ENCODE measurements at regions not wholly inside any gene's neighbourhood (a gene's known extent, or its start where the extent isn't known, plus 50 kb on each side); places are given as distances from the start of the nearest gene placed in this dataset.
A peak's percentile ranks its signal among the peaks of the same experiment; 100 is the strongest.

DNA sequence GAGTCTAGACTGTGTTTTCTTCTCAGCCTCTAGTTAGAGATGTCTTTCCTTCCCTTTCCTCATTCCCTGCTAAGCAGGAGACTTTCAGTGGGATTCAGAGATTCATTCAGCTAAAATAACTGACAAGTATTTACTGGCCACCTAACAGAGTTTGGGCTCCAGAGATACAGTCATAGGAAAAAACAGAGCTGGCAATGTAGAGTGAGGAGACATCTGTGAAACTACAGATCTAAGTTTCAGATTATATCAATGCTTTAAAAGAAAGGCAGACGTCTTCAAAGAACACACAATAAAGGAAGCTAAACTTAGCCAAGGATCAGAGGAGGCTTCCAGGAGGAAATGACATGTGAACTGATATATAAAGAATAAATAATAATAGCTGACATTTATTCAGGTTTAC is 355.6 kb upstream of the DDI1 start:
- TF ChIP-seq, protein P1, sequence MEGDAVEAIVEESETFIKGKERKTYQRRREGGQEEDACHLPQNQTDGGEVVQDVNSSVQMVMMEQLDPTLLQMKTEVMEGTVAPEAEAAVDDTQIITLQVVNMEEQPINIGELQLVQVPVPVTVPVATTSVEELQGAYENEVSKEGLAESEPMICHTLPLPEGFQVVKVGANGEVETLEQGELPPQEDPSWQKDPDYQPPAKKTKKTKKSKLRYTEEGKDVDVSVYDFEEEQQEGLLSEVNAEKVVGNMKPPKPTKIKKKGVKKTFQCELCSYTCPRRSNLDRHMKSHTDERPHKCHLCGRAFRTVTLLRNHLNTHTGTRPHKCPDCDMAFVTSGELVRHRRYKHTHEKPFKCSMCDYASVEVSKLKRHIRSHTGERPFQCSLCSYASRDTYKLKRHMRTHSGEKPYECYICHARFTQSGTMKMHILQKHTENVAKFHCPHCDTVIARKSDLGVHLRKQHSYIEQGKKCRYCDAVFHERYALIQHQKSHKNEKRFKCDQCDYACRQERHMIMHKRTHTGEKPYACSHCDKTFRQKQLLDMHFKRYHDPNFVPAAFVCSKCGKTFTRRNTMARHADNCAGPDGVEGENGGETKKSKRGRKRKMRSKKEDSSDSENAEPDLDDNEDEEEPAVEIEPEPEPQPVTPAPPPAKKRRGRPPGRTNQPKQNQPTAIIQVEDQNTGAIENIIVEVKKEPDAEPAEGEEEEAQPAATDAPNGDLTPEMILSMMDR (IDR thresholded peaks at IDR 0.05; ENCODE audit: extremely low read depth, insufficient read depth, missing control alignments) = no peak
- DNase-seq (ENCODE audit: low spot score) = no peak
- in situ Hi-C loops (cut with MboI; ENCODE audit: low pct_unique_long_range_greater_than_20kb, low sequenced_read_pairs, unreplicated experiment) = no loop called here

DNA sequence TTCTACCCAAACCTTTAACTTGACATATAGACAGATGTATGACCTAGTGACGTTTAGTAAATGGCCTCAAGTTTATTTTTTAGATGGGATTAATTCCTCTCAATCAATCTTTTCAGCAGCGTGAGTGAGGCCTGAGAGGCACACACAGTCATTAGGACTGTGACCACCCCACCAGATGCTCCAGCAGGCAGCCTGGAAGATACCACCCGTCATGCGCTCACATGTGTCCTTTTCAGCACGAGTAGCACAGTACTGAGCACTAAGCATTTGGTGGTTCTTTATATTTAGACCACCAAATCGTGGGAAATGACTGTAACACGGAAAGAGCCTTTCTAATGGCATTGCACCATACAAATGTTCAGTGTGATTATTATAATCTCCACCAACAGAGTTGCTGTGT is 354.6 kb upstream of the DDI1 start:
- in situ Hi-C loops (cut with MboI; ENCODE audit: low pct_unique_long_range_greater_than_20kb, low sequenced_read_pairs, unreplicated experiment) = no loop called here
- no peak for DNase-seq (ENCODE audit: low spot score)
- TF ChIP-seq, protein P1 (IDR thresholded peaks at IDR 0.05; ENCODE audit: extremely low read depth, insufficient read depth, missing control alignments) = no peak

- TF ChIP-seq, protein P1 (IDR thresholded peaks at IDR 0.05; ENCODE audit: extremely low read depth, insufficient read depth, missing control alignments) = peak; percentile 77
- in situ Hi-C loops (cut with MboI; ENCODE audit: low pct_unique_long_range_greater_than_20kb, low sequenced_read_pairs, unreplicated experiment) = no loop called here
Observed at GRCh38 chr11:103682318-103683184, 353.9 kb upstream of the DDI1 start.

GRCh38 chr11:103683576-103683975 is 352.9 kb upstream of the DDI1 start:
- in situ Hi-C loops (cut with MboI; ENCODE audit: low pct_unique_long_range_greater_than_20kb, low sequenced_read_pairs, unreplicated experiment) = no loop called here
- DNase-seq (ENCODE audit: low spot score) = no peak
- TF ChIP-seq, protein P1 (IDR thresholded peaks at IDR 0.05; ENCODE audit: extremely low read depth, insufficient read depth, missing control alignments) = no peak

More at GRCh38 chr11:103682318-103683184, 353.9 kb upstream of the DDI1 start:
- DNase-seq (ENCODE audit: low spot score) = peak; percentile 30

GRCh38 chr11:103688924-103689323 is 347.5 kb upstream of the DDI1 start:
- in situ Hi-C loops (cut with MboI; ENCODE audit: low pct_unique_long_range_greater_than_20kb, low sequenced_read_pairs, unreplicated experiment) = no loop called here
- DNase-seq (ENCODE audit: low spot score) = no peak
- TF ChIP-seq, protein P1 (IDR thresholded peaks at IDR 0.05; ENCODE audit: extremely low read depth, insufficient read depth, missing control alignments) = no peak

DNA sequence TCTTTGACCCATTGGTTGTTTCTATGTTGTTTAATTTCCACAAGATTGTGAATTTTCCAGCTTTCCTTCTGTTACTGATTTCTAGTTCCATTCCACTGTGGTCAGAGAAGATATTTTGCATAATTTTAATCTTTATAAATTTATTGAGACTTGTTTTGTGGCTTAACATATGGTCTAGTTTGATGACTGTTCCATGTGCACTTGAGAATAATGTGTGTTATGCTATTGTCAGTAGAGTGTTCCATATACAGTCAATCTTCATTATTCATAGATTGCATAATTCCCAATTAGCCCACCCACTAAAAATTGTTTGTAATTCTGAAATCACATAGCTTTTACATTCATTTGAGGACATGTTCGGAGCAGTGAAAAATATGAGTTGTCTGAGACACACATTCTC is 346.1 kb upstream of the DDI1 start:
- in situ Hi-C loops (cut with MboI; ENCODE audit: low pct_unique_long_range_greater_than_20kb, low sequenced_read_pairs, unreplicated experiment) = no loop called here
- DNase-seq (ENCODE audit: low spot score) = no peak
- TF ChIP-seq, protein P1 (IDR thresholded peaks at IDR 0.05; ENCODE audit: extremely low read depth, insufficient read depth, missing control alignments) = no peak
